ENCODE measurements at regions not wholly inside any gene's neighbourhood (a gene's known extent, or its start where the extent isn't known, plus 50 kb on each side); places are given as distances from the start of the nearest gene placed in this dataset.

- TF ChIP-seq EZH2 (IDR thresholded peaks at IDR 0.05) (no peak), POLR2AphosphoS5 (IDR thresholded peaks at IDR 0.05; ENCODE audit: borderline replicate concordance, low read depth, low read length) (no peak), FOXP2 (optimal IDR thresholded peaks at IDR 0.05; ENCODE audit: control extremely low read depth, extremely low read length, insufficient read depth) (no peak)
Observed at GRCh38 chr11:92827132-92827531, 142.3 kb upstream of the MTNR1B start.

All from SK-N-MC (cell line).